ENCODE measurements at regions not wholly inside any gene's neighbourhood (a gene's known extent, or its start where the extent isn't known, plus 50 kb on each side); places are given as distances from the start of the nearest gene placed in this dataset.
"Not testable (repeated sequence)": the region's sequence is repeated elsewhere in the genome, so short reads cannot be mapped to it uniquely, and the experiment has no call there.

DNA sequence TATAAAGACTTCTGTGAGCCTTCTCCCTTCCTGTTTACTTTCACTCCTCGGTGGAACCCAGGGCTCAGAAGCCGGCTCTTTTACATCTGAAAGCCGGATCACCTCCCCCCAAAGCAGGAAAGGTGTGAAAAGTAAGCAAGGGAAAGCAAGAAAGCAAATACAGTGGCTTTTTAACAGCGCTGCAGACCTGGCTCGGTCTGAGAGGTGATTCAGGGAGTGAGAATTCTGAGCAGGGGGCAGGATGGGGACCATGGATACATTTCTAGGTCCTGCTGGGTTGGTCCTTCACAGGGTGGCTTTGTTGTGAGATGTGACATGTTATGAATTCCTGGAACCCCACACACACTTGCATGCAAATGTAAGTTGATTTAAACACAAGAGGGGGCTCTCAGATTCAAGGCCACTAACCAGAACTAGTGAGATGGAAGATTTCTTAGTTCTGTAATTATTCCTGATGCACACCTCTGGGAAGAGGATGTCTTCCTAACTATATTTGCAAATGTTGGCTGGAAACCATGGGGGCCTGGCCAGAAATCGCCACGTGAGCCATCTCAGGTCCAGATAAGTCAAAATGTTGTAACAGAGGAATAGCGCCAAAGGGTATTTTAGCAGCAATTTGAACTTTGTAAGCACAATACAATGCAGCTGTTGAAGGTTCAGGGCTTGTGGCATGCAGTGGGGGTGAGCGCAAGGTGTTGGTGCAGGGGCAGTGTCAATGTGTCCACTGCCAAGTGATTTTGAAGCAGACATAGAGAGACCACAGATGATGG, 670.1 kb upstream of the LCORL start:
- TF ChIP-seq, protein P1, sequence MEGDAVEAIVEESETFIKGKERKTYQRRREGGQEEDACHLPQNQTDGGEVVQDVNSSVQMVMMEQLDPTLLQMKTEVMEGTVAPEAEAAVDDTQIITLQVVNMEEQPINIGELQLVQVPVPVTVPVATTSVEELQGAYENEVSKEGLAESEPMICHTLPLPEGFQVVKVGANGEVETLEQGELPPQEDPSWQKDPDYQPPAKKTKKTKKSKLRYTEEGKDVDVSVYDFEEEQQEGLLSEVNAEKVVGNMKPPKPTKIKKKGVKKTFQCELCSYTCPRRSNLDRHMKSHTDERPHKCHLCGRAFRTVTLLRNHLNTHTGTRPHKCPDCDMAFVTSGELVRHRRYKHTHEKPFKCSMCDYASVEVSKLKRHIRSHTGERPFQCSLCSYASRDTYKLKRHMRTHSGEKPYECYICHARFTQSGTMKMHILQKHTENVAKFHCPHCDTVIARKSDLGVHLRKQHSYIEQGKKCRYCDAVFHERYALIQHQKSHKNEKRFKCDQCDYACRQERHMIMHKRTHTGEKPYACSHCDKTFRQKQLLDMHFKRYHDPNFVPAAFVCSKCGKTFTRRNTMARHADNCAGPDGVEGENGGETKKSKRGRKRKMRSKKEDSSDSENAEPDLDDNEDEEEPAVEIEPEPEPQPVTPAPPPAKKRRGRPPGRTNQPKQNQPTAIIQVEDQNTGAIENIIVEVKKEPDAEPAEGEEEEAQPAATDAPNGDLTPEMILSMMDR (IDR thresholded peaks at IDR 0.05; ENCODE audit: low read depth, low read length): no peak
- DNase-seq (ENCODE audit: extremely low read depth, low read depth): no peak

GRCh38 chr4:18690291-18690955, 668.9 kb upstream of the LCORL start:
- TF ChIP-seq, protein P1 (IDR thresholded peaks at IDR 0.05; ENCODE audit: low read depth, low read length): no peak
- DNase-seq (ENCODE audit: extremely low read depth, low read depth): no peak

DNA sequence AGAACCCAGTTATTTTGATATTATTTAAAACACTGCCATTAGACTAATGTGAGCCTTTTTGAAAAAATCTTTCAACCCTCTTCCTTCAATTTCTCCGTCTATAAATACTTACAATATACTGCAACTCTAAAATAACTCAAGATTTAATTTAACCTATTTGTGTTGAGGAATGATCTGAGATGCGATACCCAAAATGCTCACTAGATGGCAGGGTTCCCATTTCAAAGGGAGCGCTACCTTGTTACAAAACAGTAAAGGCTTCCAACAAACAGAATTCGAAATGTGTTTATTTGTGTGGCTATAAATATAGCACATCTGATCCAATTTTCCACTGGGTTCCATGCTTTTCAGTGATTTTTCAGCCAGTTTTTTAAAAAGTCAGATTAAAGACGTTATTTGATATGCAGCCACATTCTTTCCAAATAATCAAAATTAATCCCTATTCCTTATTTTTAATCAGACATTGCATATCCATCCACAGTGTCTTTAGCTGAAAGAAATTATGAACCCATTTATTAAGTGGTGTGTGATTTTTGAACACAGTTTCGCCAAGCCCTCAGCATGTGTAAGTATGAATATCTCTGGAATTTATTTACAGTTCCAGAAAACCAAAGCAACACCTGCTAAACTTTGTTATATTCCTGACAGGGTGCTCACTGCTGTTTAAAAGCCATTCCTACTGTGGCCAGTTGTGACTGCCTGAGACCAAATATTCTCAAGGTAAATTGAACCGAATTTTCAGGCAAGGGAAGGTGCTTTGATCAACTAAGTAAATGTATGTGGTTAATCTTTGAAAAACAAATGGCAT, 668.0 kb upstream of the LCORL start:
- peak; percentile 23 for DNase-seq (ENCODE audit: extremely low read depth, low read depth)
- TF ChIP-seq, protein P1 (IDR thresholded peaks at IDR 0.05; ENCODE audit: low read depth, low read length): peak; percentile 84

DNA sequence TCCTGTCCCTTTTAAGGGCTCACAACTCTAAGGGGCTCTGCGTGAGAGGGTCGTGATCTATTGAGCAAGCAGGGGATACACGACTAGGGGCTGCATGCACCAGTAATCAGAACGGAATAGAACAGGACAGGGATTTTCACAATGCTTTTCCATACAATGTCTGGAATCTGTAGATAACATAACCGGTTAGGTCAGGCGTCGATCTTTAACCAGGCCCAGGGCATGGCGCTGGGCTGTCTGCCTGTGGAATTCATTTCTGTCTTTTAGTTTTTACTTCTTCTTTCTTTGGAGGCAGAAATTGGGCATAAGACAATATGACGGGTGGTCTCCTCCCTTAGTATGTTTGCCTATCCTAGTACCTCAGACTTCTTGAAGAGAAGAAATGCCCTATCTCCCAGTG, 666.8 kb upstream of the LCORL start:
- DNase-seq (ENCODE audit: extremely low read depth, low read depth): not testable (repeated sequence)

- TF ChIP-seq, protein P1 (IDR thresholded peaks at IDR 0.05; ENCODE audit: low read depth, low read length): no peak
- DNase-seq (ENCODE audit: extremely low read depth, low read depth): no peak
Observed at GRCh38 chr4:18686338-18687037, 664.9 kb upstream of the LCORL start.

GRCh38 chr4:18684932-18685331, 663.4 kb upstream of the LCORL start:
- TF ChIP-seq, protein P1 (IDR thresholded peaks at IDR 0.05; ENCODE audit: low read depth, low read length): no peak
- no peak for DNase-seq (ENCODE audit: extremely low read depth, low read depth)

- TF ChIP-seq, protein P1 (IDR thresholded peaks at IDR 0.05; ENCODE audit: low read depth, low read length): no peak
- no peak for DNase-seq (ENCODE audit: extremely low read depth, low read depth)
Observed at GRCh38 chr4:18676526-18676915, 655.0 kb upstream of the LCORL start.

Data from AG09319 (cell line).